ENCODE measurements at regions not wholly inside any gene's neighbourhood (a gene's known extent, or its start where the extent isn't known, plus 50 kb on each side); places are given as distances from the start of the nearest gene placed in this dataset.
A peak's percentile ranks its signal among the peaks of the same experiment; 100 is the strongest.

DNA sequence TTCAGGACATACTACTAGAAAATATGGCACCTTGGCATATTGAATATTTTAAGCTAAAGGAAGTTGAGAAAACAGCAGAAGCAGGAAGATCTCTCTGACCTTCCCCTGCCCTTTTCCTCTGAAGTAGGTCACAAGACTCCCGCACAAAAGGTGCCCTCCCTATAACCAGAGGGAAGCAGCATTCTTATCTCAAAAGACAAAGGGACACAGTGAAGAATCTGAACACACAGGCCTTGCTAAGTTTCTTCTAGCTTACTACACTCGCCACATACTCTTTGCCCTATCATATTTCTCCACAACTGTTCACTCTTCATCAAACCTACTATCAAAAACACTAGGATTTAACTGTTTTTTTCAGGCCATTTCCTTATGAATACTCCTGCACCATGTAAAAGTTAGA is 151.2 kb downstream of the ELOVL4 start:
- Histone ChIP-seq H2BK12ac (ENCODE audit: insufficient read length, low read depth, low read length) (no peak overlapping the region), H4K8ac (replicated peaks; ENCODE audit: insufficient read length, low read depth, low read length) (no peak overlapping the region), H3K4me1 (ENCODE audit: insufficient read depth, low read length) (no peaks in the 10 kb centered on the region), H2BK15ac (ENCODE audit: low read depth, low read length) (no peak overlapping the region), H2AK5ac (ENCODE audit: insufficient read length, low read length) (no peak overlapping the region), H3K4me2 (ENCODE audit: insufficient read depth, insufficient read length, low read length) (no peak overlapping the region), H2BK20ac (ENCODE audit: low read depth, low read length, poor library complexity, severe bottlenecking) (no peak overlapping the region), H3T11ph (ENCODE audit: low read length) (no peak overlapping the region), H3K23me2 (ENCODE audit: insufficient read length, low read depth, low read length, poor library complexity, severe bottlenecking) (no peaks in the 10 kb centered on the region), H3K79me1 (ENCODE audit: insufficient read depth, low read depth, low read length, poor library complexity, severe bottlenecking) (no peaks in the 10 kb centered on the region), H4K20me1 (ENCODE audit: control insufficient read depth, insufficient read depth, insufficient read length) (no peaks in the 10 kb centered on the region), H3K14ac (ENCODE audit: insufficient read depth, low read length) (no peak overlapping the region), H3K9me3 (ENCODE audit: control insufficient read depth, low read depth, low read length) (no peaks in the 10 kb centered on the region), H2BK120ac (ENCODE audit: low read depth, low read length, poor library complexity, severe bottlenecking) (no peak overlapping the region), H4K91ac (ENCODE audit: insufficient read length, low read depth, low read length) (no peak overlapping the region), H4K5ac (ENCODE audit: insufficient read length, low read depth, low read length) (no peak overlapping the region), H3K18ac (ENCODE audit: insufficient read length, low read depth, low read length) (no peak overlapping the region), H2BK5ac (ENCODE audit: insufficient read length, low read length) (no peak overlapping the region), H2AFZ (ENCODE audit: low read length) (no peak overlapping the region), H3K9ac (ENCODE audit: extremely low read depth, insufficient read length, low read length) (no peak overlapping the region), H3K23ac (ENCODE audit: insufficient read length, low read depth, low read length) (no peak overlapping the region), H3K79me2 (ENCODE audit: insufficient read depth, low read length) (no peaks in the 10 kb centered on the region), H3K56ac (ENCODE audit: insufficient read length, low read depth, low read length) (no peak overlapping the region), H3K27me3 (ENCODE audit: insufficient read depth, low read length) (no peaks in the 10 kb centered on the region), H3K4ac (ENCODE audit: low read depth, low read length) (no peak overlapping the region), H3K27ac (ENCODE audit: insufficient read length, low read depth, low read length) (no peak overlapping the region)
- H3K27ac Mint-ChIP-seq: peak overlapping the region in 1 of 3 experiments; percentile 71; a peak in 2 of 7 replicates
- TF ChIP-seq, protein P1, sequence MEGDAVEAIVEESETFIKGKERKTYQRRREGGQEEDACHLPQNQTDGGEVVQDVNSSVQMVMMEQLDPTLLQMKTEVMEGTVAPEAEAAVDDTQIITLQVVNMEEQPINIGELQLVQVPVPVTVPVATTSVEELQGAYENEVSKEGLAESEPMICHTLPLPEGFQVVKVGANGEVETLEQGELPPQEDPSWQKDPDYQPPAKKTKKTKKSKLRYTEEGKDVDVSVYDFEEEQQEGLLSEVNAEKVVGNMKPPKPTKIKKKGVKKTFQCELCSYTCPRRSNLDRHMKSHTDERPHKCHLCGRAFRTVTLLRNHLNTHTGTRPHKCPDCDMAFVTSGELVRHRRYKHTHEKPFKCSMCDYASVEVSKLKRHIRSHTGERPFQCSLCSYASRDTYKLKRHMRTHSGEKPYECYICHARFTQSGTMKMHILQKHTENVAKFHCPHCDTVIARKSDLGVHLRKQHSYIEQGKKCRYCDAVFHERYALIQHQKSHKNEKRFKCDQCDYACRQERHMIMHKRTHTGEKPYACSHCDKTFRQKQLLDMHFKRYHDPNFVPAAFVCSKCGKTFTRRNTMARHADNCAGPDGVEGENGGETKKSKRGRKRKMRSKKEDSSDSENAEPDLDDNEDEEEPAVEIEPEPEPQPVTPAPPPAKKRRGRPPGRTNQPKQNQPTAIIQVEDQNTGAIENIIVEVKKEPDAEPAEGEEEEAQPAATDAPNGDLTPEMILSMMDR (conservative IDR thresholded peaks at IDR 0.05): no peak
- H3K27me3 Mint-ChIP-seq (ENCODE audit: low read depth): no peaks in the 10 kb centered on the region
- WGBS (ENCODE audit: extremely low coverage, insufficient read length, low lambda C conversion rate): no CpG with 5 or more reads among the region's 2 CpGs
- no peaks in the 10 kb centered on the region; a peak in 1 of 7 replicates for H3K36me3 Mint-ChIP-seq (ENCODE audit: insufficient read depth in 1 of 3, low read depth in 3 of 3)
- H3K9me3 Mint-ChIP-seq: no peaks in the 10 kb centered on the region
- peaks cover 4% of the 10 kb centered on the region in 2 experiments for H3K4me1 Mint-ChIP-seq
- no peak overlapping the region for H3K4me3 Mint-ChIP-seq
- no peak for DNase-seq

Data from H9 (cell line).